NCI-H460 (cell line): ENCODE measurements at regions not wholly inside any gene's neighbourhood (a gene's known extent, or its start where the extent isn't known, plus 50 kb on each side); places are given as distances from the start of the nearest gene placed in this dataset.

ENCODE experiments used
- DNase-seq: peaks from one replicate; pipeline ENCODE4 v3.0.0-alpha.2; 2016; ENCODE audit warnings: low read depth; ENCODE audit errors: extremely low read depth

- DNase-seq, result no peak
Observed at GRCh38 chr1:88237058-88237457, 447.0 kb upstream of the PKN2 start.

GRCh38 chr1:88239205-88239604 is 444.9 kb upstream of the PKN2 start:
- no peak for DNase-seq

- DNase-seq, result no peak
Observed at GRCh38 chr1:88247666-88248065, 436.4 kb upstream of the PKN2 start.

- no peak for DNase-seq
Observed at GRCh38 chr1:88250915-88251314, 433.2 kb upstream of the PKN2 start.

- no peak for DNase-seq
Observed at GRCh38 chr1:88252745-88253144, 431.3 kb upstream of the PKN2 start.

- no peak for DNase-seq
Observed at GRCh38 chr1:88265606-88266005, 418.5 kb upstream of the PKN2 start.

GRCh38 chr1:88266051-88266450 is 418.0 kb upstream of the PKN2 start:
- DNase-seq, result no peak

- DNase-seq, result no peak
Observed at GRCh38 chr1:88272216-88272615, 411.9 kb upstream of the PKN2 start.

GRCh38 chr1:88274431-88274830 is 409.6 kb upstream of the PKN2 start:
- no peak for DNase-seq

GRCh38 chr1:88275259-88275862 is 408.7 kb upstream of the PKN2 start:
- DNase-seq, result no peak

- DNase-seq, result no peak
Observed at GRCh38 chr1:88276163-88276562, 407.9 kb upstream of the PKN2 start.

GRCh38 chr1:88284066-88284465 is 400.0 kb upstream of the PKN2 start:
- no peak for DNase-seq

- DNase-seq, result no peak
Observed at GRCh38 chr1:88284666-88285366, 399.3 kb upstream of the PKN2 start.

GRCh38 chr1:88286716-88287115 is 397.4 kb upstream of the PKN2 start:
- DNase-seq, result no peak

GRCh38 chr1:88288571-88288970 is 395.5 kb upstream of the PKN2 start:
- no peak for DNase-seq

- no peak for DNase-seq
Observed at GRCh38 chr1:88289401-88290102, 394.5 kb upstream of the PKN2 start.

GRCh38 chr1:88291611-88292354 is 392.3 kb upstream of the PKN2 start:
- DNase-seq, result no peak

GRCh38 chr1:88293691-88294190 is 390.3 kb upstream of the PKN2 start:
- no peak for DNase-seq

- DNase-seq, result no peak
Observed at GRCh38 chr1:88296227-88296626, 387.8 kb upstream of the PKN2 start.

- DNase-seq, result no peak
Observed at GRCh38 chr1:88296642-88297041, 387.4 kb upstream of the PKN2 start.

- no peak for DNase-seq
Observed at GRCh38 chr1:88298506-88298905, 385.6 kb upstream of the PKN2 start.
